ENCODE measurements at regions not wholly inside any gene's neighbourhood (a gene's known extent, or its start where the extent isn't known, plus 50 kb on each side); places are given as distances from the start of the nearest gene placed in this dataset.

GRCh38 chr6:90983462-90983861 is 396.6 kb upstream of the MAP3K7 start:
- H4K20me1 ChIP-seq (ENCODE audit: control insufficient read depth, extremely low read depth, insufficient read depth, low read length): no peaks in the 10 kb centered on the region
- H3K4me3 ChIP-seq (ENCODE audit: control insufficient read depth in 2 of 3, extremely low read depth in 1 of 3, insufficient read depth in 2 of 3, low read depth in 1 of 3, low read length in 3 of 3): no peak overlapping the region
- no peak overlapping the region for H3K9ac ChIP-seq (ENCODE audit: control insufficient read depth, extremely low read depth, insufficient read depth, low read length)
- no peak for DNase-seq (ENCODE audit: low read depth, low spot score)
- no peaks in the 10 kb centered on the region for H3K9me3 ChIP-seq (ENCODE audit: control insufficient read depth, low read depth, low read length)
- H3K27me3 ChIP-seq (ENCODE audit: control insufficient read depth, extremely low read depth, insufficient read depth, low read length): no peaks in the 10 kb centered on the region
- TF ChIP-seq CTCF (optimal IDR thresholded peaks at IDR 0.05 in 1 of 3, IDR thresholded peaks at IDR 0.05 in 1 of 3, conservative IDR thresholded peaks at IDR 0.05 in 1 of 3; ENCODE audit: extremely low read depth in 1 of 3, insufficient read depth in 2 of 3, low read length in 3 of 3): no peak
- no peak for TF ChIP-seq EZH2 (IDR thresholded peaks at IDR 0.05; ENCODE audit: low read length)
- no peak for FAIRE-seq
- H2AFZ ChIP-seq (ENCODE audit: control insufficient read depth, low read length): no peak overlapping the region
- H3K9me1 ChIP-seq (ENCODE audit: control insufficient read depth, extremely low read depth, insufficient read depth, low read length): no peaks in the 10 kb centered on the region
- dilution Hi-C loops (cut with MboI; ENCODE audit: extremely low pct_ligation_motif_present, low sequenced_read_pairs): no loop called here
- no peaks in the 10 kb centered on the region for H3K4me1 ChIP-seq (ENCODE audit: control insufficient read depth, extremely low read depth, insufficient read depth, low read length)
- H3K27ac ChIP-seq (ENCODE audit: control insufficient read depth, insufficient read depth, low read length): no peak overlapping the region
- H3K36me3 ChIP-seq (ENCODE audit: control insufficient read depth in 2 of 2, extremely low read depth in 1 of 2, insufficient read depth in 2 of 2, low read length in 2 of 2): no peaks in the 10 kb centered on the region
- H3K79me2 ChIP-seq (ENCODE audit: control insufficient read depth, insufficient read depth, low read length): no peaks in the 10 kb centered on the region
- H3K4me2 ChIP-seq (ENCODE audit: control insufficient read depth, extremely low read depth, insufficient read depth, low read depth, low read length): no peak overlapping the region

GRCh38 chr6:90982581-90982980 is 395.7 kb upstream of the MAP3K7 start:
- no peaks in the 10 kb centered on the region for H3K79me2 ChIP-seq (ENCODE audit: control insufficient read depth, insufficient read depth, low read length)
- no peaks in the 10 kb centered on the region for H3K9me3 ChIP-seq (ENCODE audit: control insufficient read depth, low read depth, low read length)
- TF ChIP-seq EZH2 (IDR thresholded peaks at IDR 0.05; ENCODE audit: low read length): no peak
- TF ChIP-seq CTCF (optimal IDR thresholded peaks at IDR 0.05 in 1 of 3, IDR thresholded peaks at IDR 0.05 in 1 of 3, conservative IDR thresholded peaks at IDR 0.05 in 1 of 3; ENCODE audit: extremely low read depth in 1 of 3, insufficient read depth in 2 of 3, low read length in 3 of 3): no peak
- no peak overlapping the region for H3K4me2 ChIP-seq (ENCODE audit: control insufficient read depth, extremely low read depth, insufficient read depth, low read depth, low read length)
- no peak overlapping the region for H3K4me3 ChIP-seq (ENCODE audit: control insufficient read depth in 2 of 3, extremely low read depth in 1 of 3, insufficient read depth in 2 of 3, low read depth in 1 of 3, low read length in 3 of 3)
- H3K9me1 ChIP-seq (ENCODE audit: control insufficient read depth, extremely low read depth, insufficient read depth, low read length): no peaks in the 10 kb centered on the region
- H2AFZ ChIP-seq (ENCODE audit: control insufficient read depth, low read length): no peak overlapping the region
- no peak overlapping the region for H3K27ac ChIP-seq (ENCODE audit: control insufficient read depth, insufficient read depth, low read length)
- H3K9ac ChIP-seq (ENCODE audit: control insufficient read depth, extremely low read depth, insufficient read depth, low read length): no peak overlapping the region
- H3K27me3 ChIP-seq (ENCODE audit: control insufficient read depth, extremely low read depth, insufficient read depth, low read length): no peaks in the 10 kb centered on the region
- no peaks in the 10 kb centered on the region for H3K36me3 ChIP-seq (ENCODE audit: control insufficient read depth in 2 of 2, extremely low read depth in 1 of 2, insufficient read depth in 2 of 2, low read length in 2 of 2)
- DNase-seq (ENCODE audit: low read depth, low spot score) (no peak), FAIRE-seq (no peak)
- H4K20me1 ChIP-seq (ENCODE audit: control insufficient read depth, extremely low read depth, insufficient read depth, low read length): no peaks in the 10 kb centered on the region
- H3K4me1 ChIP-seq (ENCODE audit: control insufficient read depth, extremely low read depth, insufficient read depth, low read length): no peaks in the 10 kb centered on the region
- dilution Hi-C loops (cut with MboI; ENCODE audit: extremely low pct_ligation_motif_present, low sequenced_read_pairs): no loop called here

All from keratinocyte (primary cell).